ENCODE measurements at regions not wholly inside any gene's neighbourhood (a gene's known extent, or its start where the extent isn't known, plus 50 kb on each side); places are given as distances from the start of the nearest gene placed in this dataset.

DNA sequence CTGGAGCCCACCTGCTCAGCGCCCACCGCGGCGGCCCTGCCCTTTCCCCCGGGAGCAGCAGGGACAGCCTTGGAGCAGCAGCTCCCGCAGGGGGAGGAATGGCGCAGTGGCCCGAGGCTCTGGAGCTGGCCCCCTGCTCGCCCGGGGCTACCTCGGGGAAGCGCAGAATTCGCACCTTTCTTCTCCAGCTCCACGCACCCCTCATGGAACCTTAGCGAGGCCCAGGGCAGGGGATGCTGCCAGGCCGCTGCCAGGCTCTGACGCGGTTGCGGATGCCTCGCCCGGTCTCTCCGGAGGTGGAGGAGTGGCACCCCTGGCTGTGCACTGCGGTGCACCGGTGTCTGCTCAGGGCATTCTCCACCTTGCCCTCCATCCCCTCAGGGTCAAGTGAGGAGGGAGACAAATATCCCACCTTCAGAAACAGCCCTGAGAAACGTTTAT, 84.9 kb upstream of the MKI67 start:
- TF ChIP-seq, protein P1, sequence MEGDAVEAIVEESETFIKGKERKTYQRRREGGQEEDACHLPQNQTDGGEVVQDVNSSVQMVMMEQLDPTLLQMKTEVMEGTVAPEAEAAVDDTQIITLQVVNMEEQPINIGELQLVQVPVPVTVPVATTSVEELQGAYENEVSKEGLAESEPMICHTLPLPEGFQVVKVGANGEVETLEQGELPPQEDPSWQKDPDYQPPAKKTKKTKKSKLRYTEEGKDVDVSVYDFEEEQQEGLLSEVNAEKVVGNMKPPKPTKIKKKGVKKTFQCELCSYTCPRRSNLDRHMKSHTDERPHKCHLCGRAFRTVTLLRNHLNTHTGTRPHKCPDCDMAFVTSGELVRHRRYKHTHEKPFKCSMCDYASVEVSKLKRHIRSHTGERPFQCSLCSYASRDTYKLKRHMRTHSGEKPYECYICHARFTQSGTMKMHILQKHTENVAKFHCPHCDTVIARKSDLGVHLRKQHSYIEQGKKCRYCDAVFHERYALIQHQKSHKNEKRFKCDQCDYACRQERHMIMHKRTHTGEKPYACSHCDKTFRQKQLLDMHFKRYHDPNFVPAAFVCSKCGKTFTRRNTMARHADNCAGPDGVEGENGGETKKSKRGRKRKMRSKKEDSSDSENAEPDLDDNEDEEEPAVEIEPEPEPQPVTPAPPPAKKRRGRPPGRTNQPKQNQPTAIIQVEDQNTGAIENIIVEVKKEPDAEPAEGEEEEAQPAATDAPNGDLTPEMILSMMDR (IDR thresholded peaks at IDR 0.05): no peak
- no peak for TF ChIP-seq POLR2A (IDR thresholded peaks at IDR 0.05)

All from lower leg skin (tissue), 3 donors.